HT-29 (cell line): ENCODE measurements at regions not wholly inside any gene's neighbourhood (a gene's known extent, or its start where the extent isn't known, plus 50 kb on each side); places are given as distances from the start of the nearest gene placed in this dataset.
"Not testable (repeated sequence)": the region's sequence is repeated elsewhere in the genome, so short reads cannot be mapped to it uniquely, and the experiment has no call there.

Source experiments
- DNase-seq: peaks from one replicate; pipeline ENCODE4 v3.0.0-alpha.2; 2015; ENCODE audit warnings: low spot score

DNA sequence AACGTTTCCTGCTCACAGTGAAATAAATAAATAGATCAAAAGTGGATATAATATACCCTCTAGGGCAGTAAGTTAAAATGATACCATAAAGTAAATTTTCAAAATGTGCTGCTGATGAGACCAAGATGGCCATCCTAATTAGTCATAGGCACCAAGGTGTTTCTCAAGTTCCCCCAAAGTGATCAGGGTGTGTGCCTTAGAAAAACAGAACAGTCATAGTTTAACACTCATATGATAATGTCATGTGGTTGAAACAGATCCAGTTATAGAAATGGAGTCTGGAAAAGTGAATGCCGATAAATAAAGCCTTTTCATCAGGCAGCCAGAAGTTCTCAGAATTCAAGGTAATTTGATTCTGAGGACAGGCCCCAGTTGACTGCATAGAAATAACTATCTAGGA, 161.5 kb upstream of the CDKN2B start:
- no peak for DNase-seq

DNA sequence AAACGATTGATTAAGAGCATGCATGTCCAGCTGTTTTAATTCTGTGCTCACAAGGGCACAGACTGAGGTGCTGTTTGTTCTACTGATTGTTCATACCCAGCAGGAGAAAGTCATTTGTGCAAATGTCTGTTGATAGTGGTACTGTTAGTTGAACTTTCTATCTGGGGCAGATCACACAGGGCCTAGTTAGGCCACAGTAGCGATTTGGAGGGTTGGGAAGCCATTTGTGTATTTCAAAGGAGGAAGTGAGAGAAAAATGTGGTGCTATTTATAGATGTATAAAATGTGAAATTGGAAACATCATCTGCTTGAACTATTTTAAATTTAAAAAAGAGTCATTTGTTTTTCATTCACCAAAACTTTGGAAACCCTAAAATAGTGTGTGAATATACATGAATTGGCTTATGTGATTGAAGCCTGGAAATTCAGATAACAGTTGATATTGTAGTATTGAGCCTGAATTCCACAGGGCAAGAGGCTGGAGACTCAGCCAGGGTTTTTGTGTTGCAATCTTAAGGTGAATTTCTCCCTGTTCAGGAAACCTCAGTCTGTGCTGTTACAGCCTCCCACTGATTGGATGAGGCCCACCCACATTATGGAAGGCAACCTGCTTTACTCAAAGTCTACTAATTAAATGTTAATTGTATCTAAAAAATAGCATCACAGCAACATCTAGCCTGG, 162.0 kb upstream of the CDKN2B start:
- DNase-seq, result no peak

DNA sequence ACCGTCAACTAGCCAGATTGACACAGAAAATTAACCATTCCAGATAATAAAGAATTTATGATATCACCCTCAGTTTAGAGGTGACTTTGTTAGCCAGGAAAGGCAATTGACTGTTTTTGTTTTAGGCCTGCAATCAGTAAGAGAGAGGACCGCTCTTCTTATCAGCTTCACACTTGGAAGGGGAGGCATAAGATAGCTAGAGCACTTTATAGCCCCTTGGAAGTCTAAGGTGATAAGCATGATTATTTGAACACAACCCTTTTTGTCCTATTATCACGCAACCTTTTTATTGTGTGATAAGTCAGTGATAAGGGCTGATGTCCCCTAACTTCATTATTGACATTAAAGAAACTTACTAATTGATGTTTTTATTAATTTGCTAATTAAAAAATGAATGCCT, 162.6 kb upstream of the CDKN2B start:
- no peak for DNase-seq

DNA sequence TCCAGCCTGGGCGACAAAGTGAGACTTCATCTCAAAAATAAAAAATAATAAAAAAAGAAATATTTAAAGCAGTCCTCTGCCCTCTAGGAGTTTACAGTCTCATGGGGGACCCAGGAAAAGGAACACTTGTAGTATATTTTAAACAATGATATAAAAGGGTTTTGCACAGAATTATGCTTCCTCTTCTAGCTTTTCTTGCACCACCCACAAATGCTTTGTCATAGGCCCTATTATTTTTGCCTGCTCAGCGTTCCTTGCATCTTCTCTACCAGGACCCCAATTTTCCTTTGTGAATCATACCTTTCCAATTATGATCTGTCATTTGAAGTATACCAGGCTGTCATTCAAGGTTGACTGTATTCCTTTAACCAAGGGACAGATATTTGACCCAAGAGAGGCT, 164.8 kb upstream of the CDKN2B start:
- DNase-seq, result no peak

DNA sequence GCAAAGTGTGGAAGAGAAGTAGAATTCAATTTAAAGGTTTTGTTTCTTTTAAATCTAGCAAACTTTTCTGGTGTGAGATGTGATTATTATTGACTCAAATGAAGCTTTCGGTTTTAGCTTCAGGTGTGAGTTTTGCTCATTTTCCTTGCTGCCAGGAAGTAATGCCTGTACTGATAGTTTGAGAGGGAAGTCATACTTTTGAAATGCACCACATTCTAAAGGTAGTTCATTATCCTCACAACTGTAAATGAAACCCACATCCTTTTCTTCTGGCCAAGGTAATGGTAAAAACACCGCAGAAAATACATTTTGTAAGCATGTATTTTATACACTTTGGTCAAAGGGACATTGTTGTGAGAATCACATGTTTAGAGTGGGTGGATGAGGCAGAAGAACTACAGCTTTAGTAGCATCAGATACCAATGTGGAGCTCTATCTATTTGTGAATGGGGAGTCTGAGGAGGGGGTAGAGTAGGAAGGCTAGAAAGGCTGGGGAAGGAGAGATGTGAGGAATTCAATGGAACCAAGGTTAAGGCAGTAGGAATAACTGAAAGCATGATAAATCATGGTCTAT, 167.0 kb upstream of the CDKN2B start:
- no peak for DNase-seq

DNA sequence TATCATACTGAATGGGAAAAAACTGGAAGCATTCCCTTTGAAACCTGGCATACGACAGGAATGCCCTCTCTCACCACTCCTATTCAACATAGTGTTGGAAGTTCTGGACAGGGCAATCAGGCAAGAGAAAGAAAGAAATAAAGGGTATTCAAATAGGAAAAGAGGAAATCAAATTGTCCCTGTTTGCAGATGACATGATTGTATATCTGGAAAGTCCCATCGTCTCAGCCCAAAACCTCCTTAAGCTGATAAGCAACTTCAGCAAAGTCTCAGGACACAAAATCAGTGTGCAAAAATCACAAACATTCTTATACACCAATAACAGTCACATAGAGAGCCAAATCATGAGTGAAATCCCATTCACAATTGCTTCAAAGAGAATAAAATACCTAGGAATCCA, 171.9 kb upstream of the CDKN2B start:
- not testable (repeated sequence) for DNase-seq

DNA sequence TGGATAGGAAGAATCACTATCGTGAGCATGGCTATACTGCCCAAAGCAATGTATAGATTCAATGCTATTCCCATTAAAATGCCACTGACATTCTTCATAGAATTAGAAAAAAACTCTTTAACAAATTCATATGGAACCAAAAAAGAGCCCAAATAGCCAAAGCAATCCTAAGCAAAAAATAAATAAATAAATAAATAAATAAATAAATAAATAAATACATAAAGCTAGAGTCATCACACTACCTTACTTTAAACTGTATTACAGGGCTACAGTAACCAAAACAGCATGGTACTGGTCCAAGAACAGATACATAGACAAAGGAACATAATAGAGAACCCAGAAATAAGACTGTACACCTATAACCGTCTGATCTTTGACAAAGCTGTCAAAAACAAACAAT, 180.4 kb upstream of the CDKN2B start:
- DNase-seq, result no peak

DNA sequence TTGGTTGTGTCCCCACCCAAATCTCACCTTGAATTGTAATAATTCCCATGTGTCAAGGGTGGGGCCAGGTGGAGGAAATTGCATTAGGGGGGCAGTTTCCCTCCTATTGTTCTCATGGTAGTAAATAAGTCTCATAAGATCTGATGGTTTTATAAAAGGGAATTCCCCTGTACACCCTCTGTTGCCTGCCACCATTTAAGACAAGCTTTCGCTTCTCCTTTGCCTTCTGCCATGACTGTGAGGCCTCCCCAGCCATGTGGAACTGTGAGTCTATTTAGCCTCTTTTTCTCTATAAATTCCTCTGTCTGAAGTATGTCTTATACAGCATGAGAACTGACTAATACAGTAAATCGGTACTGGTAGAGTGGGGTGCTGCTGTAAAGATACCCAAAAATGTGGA, 187.9 kb upstream of the CDKN2B start:
- DNase-seq, result not testable (repeated sequence)

DNA sequence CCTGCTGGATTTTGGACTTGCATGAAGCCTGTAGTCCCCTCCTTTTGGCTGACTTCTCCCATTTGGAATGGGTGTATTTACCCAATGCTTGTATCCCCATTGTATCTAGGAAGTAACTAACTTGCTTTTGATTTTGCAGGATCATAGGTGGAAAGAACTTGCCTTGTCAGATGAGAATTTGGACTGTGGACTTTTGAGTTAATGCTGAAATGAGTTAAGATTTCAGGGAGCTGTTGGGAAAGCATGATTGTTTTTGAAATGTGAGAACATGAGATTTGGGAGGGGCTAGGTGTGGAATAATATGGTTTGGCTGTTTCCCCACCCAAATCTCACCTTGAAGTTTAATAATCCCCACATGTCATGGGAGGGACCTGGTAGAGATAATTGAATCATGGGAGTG, 189.6 kb upstream of the CDKN2B start:
- DNase-seq, result no peak

DNA sequence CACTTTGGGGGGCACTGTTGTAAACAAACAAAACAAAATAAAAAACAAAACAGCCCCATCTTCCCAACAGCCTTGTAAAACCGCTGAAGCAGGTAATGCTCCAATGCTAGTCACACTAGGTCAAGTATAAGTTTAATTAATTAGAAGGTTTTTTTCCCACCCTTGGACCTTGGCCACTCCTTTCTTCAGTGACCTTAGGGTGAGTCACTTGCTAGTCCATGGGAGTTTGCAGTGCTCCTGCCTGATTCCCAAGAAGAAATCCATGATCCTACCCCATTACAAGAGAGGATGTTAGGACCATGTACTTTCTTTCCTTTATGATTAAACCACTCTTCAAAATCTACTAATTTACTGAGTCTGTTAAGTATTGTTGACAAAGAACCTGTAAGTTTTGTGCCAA, 192.2 kb upstream of the CDKN2B start:
- no peak for DNase-seq

DNA sequence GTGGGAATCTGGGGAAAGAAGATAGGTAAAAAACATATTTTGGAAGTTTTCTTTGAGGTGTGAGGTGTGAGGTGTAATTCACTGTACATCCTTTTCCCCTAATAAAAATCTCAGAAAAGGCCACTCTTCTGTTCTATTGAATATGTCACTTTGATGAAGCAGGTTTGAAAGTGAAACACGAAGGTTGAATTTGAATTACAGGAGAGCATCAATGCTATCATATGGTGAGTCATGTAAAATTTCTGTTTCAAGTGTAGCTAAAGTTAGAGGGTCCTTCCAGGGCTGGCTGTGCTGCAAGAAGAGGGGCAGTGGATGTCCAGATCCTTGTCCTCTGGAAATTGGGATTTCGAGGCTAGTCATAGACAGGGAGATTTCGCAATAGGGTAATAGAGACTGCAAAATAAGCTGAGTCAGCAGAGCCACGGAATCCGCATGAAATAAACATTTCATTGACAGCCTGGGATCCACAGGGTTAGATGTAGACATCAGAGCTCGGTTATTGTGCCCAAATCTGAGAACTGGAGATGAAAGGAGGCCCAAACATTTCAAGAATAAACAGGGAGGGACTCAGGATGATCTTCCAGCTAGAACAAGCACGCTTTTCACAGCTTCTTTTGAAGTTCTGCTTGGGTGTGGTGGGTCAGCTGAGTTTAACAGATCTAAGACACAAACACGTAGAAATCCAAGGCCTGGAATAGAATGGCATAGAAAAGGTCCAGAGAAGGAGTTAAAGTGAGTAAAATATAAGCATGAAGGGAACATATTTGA, 194.4 kb upstream of the CDKN2B start:
- DNase-seq, result no peak

DNA sequence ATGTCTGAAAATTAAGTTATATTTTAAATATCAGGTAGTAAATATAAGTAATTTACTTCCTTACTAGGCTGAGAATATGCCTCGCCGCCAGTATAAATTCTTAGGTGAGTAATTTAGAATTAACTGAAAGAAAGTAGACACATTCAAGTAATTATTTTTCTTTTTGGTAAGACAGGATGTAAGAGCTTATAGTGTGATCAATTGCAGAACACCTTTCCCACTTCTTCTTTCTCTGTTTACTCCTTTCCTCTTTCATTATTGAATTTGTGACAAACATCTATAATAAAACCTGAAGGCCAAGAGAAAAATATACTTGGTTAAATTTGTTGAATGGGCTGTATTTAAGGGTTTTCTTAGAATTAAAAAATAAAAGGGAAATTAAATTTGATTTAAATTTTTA, 195.1 kb upstream of the CDKN2B start:
- no peak for DNase-seq

DNA sequence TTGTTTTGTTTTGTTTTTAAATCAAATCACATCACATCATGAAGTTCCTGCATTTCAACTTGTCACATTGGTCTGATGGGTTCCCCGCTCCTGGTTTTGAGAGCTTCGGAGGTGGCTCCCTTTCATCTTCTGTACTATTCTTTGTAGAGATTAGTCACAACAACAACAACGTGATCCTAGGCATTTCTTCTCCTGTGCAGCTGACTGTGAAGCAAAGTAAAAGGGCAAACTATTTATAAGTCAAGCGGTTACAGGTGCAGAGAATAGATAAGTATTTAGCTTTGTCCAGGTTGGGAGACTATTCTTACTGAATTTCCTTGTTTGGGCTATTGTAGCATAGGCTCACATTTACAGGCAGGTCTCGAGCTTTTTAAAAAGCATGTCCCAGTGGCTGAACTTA, 197.7 kb upstream of the CDKN2B start:
- DNase-seq, result no peak

DNA sequence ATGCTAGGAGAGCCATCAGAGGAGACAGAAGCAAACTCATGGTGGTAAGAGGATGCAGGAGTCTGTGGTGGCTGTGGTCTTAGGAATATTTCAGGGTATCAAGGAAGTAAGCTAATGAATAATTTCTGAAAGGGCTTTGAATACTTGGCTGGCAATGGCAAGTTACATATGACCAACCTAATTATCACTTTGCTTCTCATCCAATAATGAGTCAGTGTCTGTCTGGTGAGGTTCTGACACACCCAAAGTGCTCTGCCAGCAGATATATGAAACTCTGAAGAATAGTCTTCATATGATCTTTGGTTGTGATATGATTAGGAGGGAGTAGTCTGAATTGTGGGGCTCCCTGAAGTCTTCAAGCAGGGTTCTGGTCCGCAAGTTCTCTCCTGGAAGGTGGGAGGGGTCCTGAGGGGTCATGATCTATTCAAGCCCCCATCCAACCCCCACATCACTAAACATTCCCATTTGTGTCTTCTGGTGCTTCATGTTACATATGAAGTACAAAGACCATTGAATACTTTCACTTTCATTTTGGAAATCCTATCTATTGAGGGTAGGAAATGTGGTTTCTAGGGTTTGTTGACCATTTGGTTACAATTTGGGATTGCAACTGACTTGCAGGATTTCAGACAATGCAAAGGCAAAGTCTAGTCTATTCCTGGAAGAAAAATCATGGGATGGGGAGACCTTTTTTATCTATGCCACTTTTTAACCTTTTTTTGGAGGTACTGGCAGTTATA, 199.9 kb upstream of the CDKN2B start:
- no peak for DNase-seq

DNA sequence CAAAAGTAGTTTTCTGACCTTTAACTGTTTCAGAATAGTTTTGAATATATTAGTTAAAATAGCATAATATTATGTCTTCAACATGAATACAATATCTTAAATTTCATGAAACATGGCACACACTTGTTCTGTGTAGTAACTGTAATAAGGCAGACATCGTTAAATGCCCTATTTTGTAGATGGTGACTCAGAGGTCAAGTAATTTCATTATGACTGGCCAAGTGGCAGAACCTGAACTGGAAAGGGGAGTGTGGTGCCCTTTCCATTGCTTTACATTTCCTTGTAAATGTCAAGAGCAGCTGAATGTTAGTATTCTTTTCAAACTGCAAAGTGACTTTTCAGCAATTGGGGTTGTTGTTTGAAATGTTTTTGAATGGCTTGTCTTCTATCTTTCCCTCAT, 201.2 kb upstream of the CDKN2B start:
- peak; percentile 66 for DNase-seq

DNA sequence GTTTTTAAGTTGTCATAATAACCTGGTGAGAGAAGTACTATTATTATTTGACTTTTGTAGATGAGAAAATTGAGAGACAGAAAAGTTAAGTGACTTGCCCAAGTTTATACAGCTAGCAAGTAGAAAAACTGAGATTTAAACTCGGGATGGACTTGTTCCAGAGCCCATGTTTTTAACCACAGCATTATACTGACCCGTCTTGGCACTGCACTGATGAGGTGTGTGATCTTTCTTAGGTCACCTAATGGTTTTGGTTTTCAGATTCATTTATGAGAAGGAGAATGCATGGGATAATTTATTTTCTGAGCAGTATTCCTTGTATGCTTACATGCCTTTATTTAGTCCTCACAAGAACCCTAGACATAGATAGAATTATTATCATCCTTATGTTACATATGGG, 201.8 kb upstream of the CDKN2B start:
- DNase-seq, result no peak

DNA sequence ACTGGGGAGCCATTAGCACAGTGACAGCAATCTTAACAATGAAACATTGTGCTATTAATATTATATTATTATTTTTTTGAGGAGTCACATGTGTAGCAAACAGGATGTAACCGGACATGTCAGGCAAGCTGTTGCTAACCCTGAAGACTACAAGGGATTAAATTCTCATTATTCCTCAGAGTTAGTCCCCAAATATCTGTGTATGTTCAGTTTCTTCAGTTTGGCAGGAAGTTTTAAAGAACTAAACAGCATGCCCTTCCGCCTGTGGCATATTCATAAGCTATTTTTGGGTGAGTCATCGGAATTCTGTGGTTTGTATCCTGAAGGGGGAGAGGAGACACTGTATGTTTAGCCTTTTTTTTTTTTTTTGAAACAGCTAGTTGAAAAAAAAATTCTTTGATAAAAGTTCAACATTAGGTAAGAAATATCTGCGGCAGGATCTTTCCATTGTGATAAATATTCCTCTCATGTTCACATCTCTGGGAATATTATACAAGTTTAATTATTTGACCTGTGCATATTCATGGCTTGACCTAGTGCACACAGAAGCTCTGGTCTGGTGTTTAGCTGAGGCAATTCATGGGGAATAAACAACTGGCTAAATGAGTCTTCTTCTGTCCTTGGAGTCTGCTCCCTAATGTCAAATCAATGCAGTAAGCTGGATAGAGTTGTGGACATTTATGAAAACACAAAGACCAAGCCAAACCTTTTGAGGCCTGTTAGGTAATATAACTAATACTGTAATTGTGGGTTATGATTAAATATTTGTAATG, 202.7 kb upstream of the CDKN2B start:
- DNase-seq, result peak; percentile 78

DNA sequence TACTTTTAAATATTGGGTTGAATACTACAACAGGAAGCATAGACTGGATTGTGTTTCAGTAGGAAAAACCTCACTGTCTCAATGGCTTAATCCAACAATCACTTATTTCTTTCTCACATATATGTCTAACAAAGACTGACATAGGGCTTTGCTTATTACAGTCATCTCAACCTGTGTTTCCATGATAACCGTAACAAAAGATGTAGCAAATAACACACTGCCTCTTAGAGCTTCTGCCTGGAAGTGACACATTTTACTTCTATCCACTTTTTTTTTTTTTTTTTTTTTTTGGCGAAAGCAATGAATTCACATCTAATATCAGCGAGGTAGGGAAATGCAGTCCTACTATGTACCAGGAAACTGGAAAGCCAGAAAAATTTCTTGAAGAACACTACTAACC, 204.9 kb upstream of the CDKN2B start:
- no peak for DNase-seq

DNA sequence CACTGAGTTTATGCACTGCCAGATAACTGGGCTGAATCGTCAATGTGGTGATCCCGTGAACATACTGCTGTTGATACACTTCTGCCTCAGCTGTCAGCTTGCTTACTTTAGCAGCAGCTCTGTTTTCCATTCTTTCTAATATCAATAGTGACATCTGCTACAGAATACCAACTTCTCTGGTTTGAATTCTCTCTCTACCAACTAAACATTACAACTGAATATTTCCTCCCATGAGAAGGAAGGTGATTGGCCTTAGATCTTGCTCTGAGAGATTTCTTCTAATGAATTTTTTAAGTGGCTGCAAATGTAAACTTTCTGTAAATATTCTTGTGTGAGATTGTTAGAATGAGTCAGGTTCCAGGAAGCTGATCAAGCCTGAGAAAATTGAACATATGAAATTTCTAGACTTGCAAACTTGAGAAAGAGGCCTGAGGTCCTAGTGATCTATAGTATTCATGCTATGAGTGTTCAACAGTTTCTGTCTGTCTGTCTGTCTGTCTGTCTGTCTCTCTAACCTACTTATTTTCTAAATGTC, 205.5 kb upstream of the CDKN2B start:
- DNase-seq, result no peak

DNA sequence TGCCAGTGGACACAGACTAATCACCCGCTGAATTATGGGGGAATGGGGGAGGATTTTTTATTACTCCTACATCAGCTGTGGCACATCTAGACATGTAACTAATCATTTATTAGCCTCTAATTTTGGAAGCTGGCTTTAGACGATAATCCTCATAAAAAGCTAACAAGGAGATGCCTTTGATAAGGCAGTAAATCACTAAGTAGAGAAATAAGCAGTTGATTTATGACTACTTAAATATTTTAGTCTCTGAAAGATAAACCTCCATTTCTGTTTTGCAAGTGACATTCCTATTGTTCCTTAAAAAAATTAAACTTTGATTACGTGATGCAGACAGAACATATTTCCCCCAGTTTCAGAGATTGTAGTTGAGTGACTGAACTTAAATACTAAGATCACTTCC, 206.4 kb upstream of the CDKN2B start:
- DNase-seq, result no peak

DNA sequence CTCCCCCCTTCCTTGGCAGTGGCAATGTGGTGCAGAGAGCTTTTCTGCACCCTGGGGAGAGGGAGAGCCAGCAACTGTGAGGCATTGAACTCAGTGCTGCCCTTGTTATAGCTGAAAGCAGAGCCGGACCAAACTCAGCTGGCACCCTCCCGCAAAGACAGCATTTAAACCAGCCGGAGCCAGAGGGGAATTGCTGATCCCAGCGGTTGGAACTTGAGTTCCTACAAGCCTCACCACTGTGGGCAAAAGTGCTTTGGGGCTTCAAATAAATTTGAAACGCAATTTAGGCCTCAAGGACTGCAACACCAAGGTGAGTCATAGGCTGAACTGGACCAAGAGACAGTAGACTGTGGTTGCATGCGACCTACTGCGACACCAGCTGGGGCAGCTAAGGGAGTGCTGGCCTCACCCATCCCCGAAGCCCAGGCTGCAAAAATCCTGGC, 207.6 kb upstream of the CDKN2B start:
- DNase-seq, result no peak
